Fibroblast of pulmonary artery (primary cell): ENCODE measurements at regions not wholly inside any gene's neighbourhood (a gene's known extent, or its start where the extent isn't known, plus 50 kb on each side); places are given as distances from the start of the nearest gene placed in this dataset.
A peak's percentile ranks its signal among the peaks of the same experiment; 100 is the strongest.

Experiments
- DNase-seq: peaks from one replicate; pipeline ENCODE4 v3.0.0-alpha.2; 2010; ENCODE audit warnings: low read depth
- H3K4me3 ChIP-seq: replicated peaks from 2 replicates; pipeline ENCODE4 v1.5.1; 2011; ENCODE audit warnings: low read depth, mild to moderate bottlenecking, control low read depth, low read length, moderate library complexity
- TF ChIP-seq, protein P1 (sequence below): IDR thresholded peaks from 2 replicates; pipeline ENCODE4 v1.5.1; 2011; ENCODE audit warnings: mild to moderate bottlenecking, control low read depth, low read length, inconsistent platforms; ENCODE audit errors: missing control alignments

DNA sequence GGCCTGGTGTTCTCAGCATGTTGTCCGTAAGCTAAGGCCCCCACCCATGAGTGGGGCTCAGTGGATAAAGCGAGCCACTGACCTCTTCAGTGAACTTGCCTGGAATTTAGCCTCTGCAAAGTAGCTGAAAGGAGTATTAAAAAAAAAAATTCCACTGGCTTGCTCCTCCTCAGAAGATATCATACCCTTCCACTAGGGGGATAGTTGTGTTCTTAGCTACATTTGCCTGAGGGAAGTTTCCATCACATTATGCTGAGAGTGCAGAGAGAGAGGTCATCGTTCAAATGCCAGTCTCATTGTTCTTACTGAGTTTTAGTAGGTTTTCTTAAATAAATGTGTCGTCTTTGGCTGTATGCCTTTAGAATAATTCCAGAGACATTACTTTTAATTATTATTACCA lies 879.7 kb downstream of the JRKL start:
- DNase-seq: peak; percentile 26
- TF ChIP-seq, protein P1, sequence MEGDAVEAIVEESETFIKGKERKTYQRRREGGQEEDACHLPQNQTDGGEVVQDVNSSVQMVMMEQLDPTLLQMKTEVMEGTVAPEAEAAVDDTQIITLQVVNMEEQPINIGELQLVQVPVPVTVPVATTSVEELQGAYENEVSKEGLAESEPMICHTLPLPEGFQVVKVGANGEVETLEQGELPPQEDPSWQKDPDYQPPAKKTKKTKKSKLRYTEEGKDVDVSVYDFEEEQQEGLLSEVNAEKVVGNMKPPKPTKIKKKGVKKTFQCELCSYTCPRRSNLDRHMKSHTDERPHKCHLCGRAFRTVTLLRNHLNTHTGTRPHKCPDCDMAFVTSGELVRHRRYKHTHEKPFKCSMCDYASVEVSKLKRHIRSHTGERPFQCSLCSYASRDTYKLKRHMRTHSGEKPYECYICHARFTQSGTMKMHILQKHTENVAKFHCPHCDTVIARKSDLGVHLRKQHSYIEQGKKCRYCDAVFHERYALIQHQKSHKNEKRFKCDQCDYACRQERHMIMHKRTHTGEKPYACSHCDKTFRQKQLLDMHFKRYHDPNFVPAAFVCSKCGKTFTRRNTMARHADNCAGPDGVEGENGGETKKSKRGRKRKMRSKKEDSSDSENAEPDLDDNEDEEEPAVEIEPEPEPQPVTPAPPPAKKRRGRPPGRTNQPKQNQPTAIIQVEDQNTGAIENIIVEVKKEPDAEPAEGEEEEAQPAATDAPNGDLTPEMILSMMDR: peak; percentile 42
- H3K4me3 ChIP-seq: no peak overlapping the region

DNA sequence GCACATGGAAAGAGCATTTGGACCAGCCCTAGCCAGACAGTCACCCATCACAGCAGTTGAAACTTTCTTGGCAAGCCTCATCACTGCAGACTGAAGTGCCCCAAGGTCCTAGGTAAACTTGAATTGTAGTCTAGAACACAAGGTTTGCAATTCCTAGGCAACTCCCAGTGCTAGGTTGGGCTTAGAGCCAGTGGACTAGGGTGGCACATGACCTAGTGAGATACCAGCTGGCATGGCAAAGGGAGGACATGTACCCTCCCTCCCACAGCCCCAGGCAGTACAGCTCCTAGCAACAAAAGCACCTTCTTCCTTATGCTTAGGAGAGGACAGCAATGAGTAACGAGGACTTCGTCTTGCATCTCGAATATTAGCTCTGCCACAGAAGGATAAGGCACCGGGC lies 889.5 kb downstream of the JRKL start:
- DNase-seq: no peak
- TF ChIP-seq, protein P1: no peak
- H3K4me3 ChIP-seq: no peak overlapping the region

DNA sequence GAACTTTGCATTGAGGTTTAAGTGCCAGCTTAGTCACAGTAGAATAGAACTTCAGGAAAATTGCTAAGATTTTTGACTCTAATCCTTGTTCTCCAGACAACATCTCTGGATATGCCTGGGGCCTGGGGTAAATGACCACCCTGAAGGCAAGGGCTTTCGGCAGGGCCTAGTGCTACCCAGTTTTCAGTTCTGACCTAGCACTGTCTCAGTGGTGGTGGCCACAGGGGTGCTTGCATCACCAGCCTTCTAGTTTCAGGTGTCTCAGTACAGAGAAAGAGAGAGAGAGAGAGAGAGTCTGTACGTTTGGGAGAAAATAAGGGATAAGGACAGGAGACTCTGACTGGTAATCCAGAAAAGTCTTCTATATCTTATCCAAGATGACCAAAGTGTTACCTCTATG lies 890.5 kb downstream of the JRKL start:
- no peak overlapping the region for H3K4me3 ChIP-seq
- no peak for DNase-seq
- TF ChIP-seq, protein P1: no peak

DNA sequence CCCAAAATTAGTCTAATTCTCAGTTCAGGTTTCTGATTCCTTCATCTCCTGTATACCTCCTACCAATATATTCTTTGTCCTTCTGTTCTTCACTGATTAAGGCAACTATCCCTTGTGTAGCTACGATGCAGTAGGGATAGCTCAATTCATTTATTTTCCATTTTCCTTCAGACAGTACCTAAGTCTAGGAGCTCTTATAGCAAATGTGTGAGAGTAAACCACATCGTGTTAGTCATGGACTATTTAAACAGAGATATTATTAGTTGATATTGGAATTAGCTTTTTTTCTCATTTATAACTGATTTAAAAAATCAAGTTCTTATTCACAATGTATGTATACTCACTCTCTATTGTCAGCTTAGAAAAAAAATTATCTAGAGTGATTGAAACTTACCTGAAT lies 900.0 kb downstream of the JRKL start:
- no peak overlapping the region for H3K4me3 ChIP-seq
- DNase-seq: no peak
- TF ChIP-seq, protein P1: no peak

DNA sequence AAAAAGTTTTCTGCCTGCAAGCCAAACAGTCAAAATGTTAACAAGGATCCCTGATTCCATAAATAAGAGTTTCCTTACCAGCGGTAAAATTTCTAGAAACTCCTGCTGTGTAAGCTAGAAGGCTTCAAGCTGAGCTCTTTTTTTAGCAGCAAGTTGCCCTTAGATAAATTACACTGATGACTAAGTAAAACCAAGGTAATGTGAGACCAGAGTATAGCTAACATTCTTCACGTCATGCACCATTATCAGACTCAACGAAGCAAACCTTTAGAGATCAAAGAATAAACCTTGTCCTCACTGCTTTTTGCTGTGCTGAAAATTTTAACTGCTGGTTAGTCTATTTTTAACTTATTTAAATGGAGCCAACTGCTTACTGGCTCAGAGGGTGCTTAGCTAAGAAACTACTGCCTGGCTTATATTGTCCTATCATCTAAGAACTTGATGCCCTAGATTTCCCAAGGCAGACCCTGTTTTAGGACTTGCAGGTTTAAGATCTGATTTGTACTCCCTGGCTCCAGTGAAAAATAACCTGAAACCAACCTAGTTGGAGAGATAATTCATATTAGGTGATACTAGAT lies 900.7 kb downstream of the JRKL start:
- DNase-seq: no peak
- TF ChIP-seq, protein P1: no peak
- H3K4me3 ChIP-seq: no peak overlapping the region

DNA sequence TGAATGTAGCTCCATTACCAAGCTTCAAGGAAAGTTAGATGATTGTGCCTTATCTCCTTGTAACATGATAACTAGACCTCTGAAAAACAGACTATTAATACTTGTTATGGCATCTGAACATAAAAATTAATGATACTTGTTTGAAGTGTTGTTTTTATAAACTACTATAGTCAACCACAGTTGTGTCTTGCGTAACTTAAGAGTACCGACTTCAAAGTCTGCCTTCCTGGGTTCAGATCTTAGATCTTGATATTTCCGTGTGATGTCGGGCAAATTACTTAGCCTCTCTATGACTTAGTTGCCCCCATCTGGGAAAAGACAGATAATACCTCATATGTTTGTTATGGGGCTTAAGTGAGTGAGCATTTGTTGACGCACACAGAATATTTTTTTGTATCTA lies 906.5 kb downstream of the JRKL start:
- DNase-seq: no peak
- TF ChIP-seq, protein P1: no peak
- H3K4me3 ChIP-seq: no peak overlapping the region

DNA sequence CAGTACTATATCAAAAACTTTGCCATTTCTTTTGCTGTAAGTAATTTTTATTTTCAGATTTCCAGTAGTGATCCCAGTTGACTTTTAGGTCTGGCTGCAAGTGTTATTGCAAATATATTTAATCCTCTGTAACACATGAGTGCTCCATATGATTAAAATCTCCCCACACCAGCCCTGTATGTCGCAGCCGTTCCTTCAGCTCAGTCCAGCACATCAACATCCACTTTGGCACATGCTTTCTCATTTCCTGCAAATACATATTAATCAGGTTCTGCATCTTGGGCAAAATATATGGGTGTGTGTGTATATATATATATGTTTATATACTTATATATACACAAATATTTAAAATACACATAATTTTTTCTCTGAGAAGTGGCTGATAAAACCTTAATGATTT lies 919.5 kb downstream of the JRKL start:
- TF ChIP-seq, protein P1: no peak
- no peak overlapping the region for H3K4me3 ChIP-seq
- DNase-seq: no peak
